ENCODE measurements at regions not wholly inside any gene's neighbourhood (a gene's known extent, or its start where the extent isn't known, plus 50 kb on each side); places are given as distances from the start of the nearest gene placed in this dataset.

DNA sequence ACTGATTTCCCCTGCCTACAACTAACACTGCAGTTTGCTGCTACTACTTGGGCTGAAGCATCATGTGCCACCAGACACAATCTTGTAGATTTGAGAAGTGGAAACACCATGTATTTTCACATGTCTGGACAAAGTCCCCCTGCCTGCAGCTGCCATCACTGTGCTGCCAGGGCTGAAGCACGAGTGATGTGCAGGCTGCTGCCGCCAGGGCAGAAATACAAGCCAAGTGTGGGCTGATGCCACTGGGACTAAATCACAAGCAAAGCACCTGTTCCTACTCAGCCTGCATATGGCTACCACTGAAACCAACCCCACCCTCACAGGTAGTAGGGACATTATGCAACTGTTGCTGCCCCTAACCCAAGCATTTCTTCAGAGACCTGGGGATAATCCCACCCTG lies 179.5 kb upstream of the SLC35G4 start:
- Histone ChIP-seq H4K20me1 (ENCODE audit: insufficient read depth) (no peaks in the 10 kb centered on the region), H3K4me2 (ENCODE audit: low read length) (no peak overlapping the region), H3K9me2 (ENCODE audit: insufficient read depth) (no peaks in the 10 kb centered on the region), H3K27ac (ENCODE audit: low read depth, low read length) (no peak overlapping the region), H2AFZ (ENCODE audit: low read depth, low read length, poor library complexity, severe bottlenecking) (no peak overlapping the region), H3K79me2 (ENCODE audit: insufficient read depth, low read length) (no peaks in the 10 kb centered on the region), H3K4me3 (replicated peaks in 1 of 2; ENCODE audit: low read depth in 1 of 2, low read length in 2 of 2) (no peak overlapping the region), H3K4me1 (ENCODE audit: control insufficient read depth in 1 of 2, insufficient read depth in 2 of 2, low read length in 2 of 2) (no peaks in the 10 kb centered on the region), H3K36me3 (ENCODE audit: control insufficient read depth in 1 of 2, insufficient read depth in 2 of 2, low read length in 2 of 2) (no peaks in the 10 kb centered on the region), H3K9me3 (ENCODE audit: control insufficient read depth in 1 of 2, insufficient read depth in 1 of 2, low read depth in 1 of 2, low read length in 2 of 2) (no peaks in the 10 kb centered on the region), H3K9ac (ENCODE audit: low read length) (no peak overlapping the region), H3K27me3 (ENCODE audit: insufficient read depth, low read length) (0 out of 2 replicates have a peak, but pooled peaks cover 3% of the 10 kb centered on the region)
- DNase-seq (ENCODE audit: low read depth, low spot score) (no peak), ATAC-seq (no peak)
- ChIA-PET RAD21 (ENCODE audit: low non-redundant PET in 1 of 2, low total read pairs in 2 of 2, uncharacterized antibody in 2 of 2, unreplicated experiment in 2 of 2) (no interaction called here), POLR2A (no interaction called here), CTCF (no interaction called here)
- intact Hi-C loops (cut with micrococcal nuclease): loop anchor here (10.0 kb wide), 1 partner anchor 65 kb away; no protein-coding TSS in a partner anchor
- BruUV-seq (replicated peaks): no TSS peak
- TF ChIP-seq REST (IDR thresholded peaks at IDR 0.05; ENCODE audit: low read depth): no peak

- H3K9ac ChIP-seq (ENCODE audit: low read length): no peak overlapping the region
- POLR2A ChIA-PET: no interaction called here
- no peaks in the 10 kb centered on the region for H3K79me2 ChIP-seq (ENCODE audit: insufficient read depth, low read length)
- no peaks in the 10 kb centered on the region for H3K9me3 ChIP-seq (ENCODE audit: control insufficient read depth in 1 of 2, insufficient read depth in 1 of 2, low read depth in 1 of 2, low read length in 2 of 2)
- H3K27me3 ChIP-seq (ENCODE audit: insufficient read depth, low read length): no peaks in the 10 kb centered on the region
- DNase-seq (ENCODE audit: low read depth, low spot score): no peak
- CTCF ChIA-PET: no interaction called here
- H4K20me1 ChIP-seq (ENCODE audit: insufficient read depth): no peaks in the 10 kb centered on the region
- no TSS peak for BruUV-seq (replicated peaks)
- RAD21 ChIA-PET (ENCODE audit: low non-redundant PET in 1 of 2, low total read pairs in 2 of 2, uncharacterized antibody in 2 of 2, unreplicated experiment in 2 of 2): no interaction called here
- no peak overlapping the region for H3K4me2 ChIP-seq (ENCODE audit: low read length)
- H3K9me2 ChIP-seq (ENCODE audit: insufficient read depth): no peaks in the 10 kb centered on the region
- no peak overlapping the region for H3K4me3 ChIP-seq (replicated peaks in 1 of 2; ENCODE audit: low read depth in 1 of 2, low read length in 2 of 2)
- H2AFZ ChIP-seq (ENCODE audit: low read depth, low read length, poor library complexity, severe bottlenecking): no peak overlapping the region
- H3K27ac ChIP-seq (ENCODE audit: low read depth, low read length): no peak overlapping the region
- intact Hi-C loops (cut with micrococcal nuclease): loop anchor here (10.0 kb wide), 1 partner anchor 60 kb away; no protein-coding TSS in a partner anchor
- no peaks in the 10 kb centered on the region for H3K36me3 ChIP-seq (ENCODE audit: control insufficient read depth in 1 of 2, insufficient read depth in 2 of 2, low read length in 2 of 2)
- no peak for ATAC-seq
- no peaks in the 10 kb centered on the region for H3K4me1 ChIP-seq (ENCODE audit: control insufficient read depth in 1 of 2, insufficient read depth in 2 of 2, low read length in 2 of 2)
- TF ChIP-seq RAD21 (IDR thresholded peaks at IDR 0.05; ENCODE audit: low read depth) (no peak), SRF (IDR thresholded peaks at IDR 0.05; ENCODE audit: low read depth) (no peak), CEBPB (IDR thresholded peaks at IDR 0.05; ENCODE audit: low read depth) (no peak), EZH2 (IDR thresholded peaks at IDR 0.05) (no peak), FOSL1 (IDR thresholded peaks at IDR 0.05; ENCODE audit: low read depth) (no peak), ZNF274 (IDR thresholded peaks at IDR 0.05; ENCODE audit: low read depth, low read length) (no peak), YY1 (IDR thresholded peaks at IDR 0.05; ENCODE audit: extremely low read depth, insufficient replicate concordance, low read depth, low read length) (no peak), CTCF (IDR thresholded peaks at IDR 0.05 in 2 of 3, conservative IDR thresholded peaks at IDR 0.05 in 1 of 3; ENCODE audit: borderline replicate concordance in 1 of 3, insufficient read depth in 1 of 3, low read depth in 2 of 3, low read length in 2 of 3) (no peak), EGR1 (IDR thresholded peaks at IDR 0.05; ENCODE audit: low read depth) (no peak), ELF1 (IDR thresholded peaks at IDR 0.05; ENCODE audit: borderline replicate concordance, low read depth) (no peak), CBX3 (IDR thresholded peaks at IDR 0.05; ENCODE audit: low read depth) (no peak), TCF7L2 (IDR thresholded peaks at IDR 0.05; ENCODE audit: borderline replicate concordance, extremely low read depth, insufficient read depth, insufficient read length) (no peak), POLR2A (IDR thresholded peaks at IDR 0.05; ENCODE audit: borderline replicate concordance, extremely low read depth, insufficient read depth, insufficient read length) (no peak), POLR2AphosphoS5 (IDR thresholded peaks at IDR 0.05; ENCODE audit: low read depth, low read length) (no peak), EZH2phosphoT487 (IDR thresholded peaks at IDR 0.05; ENCODE audit: borderline replicate concordance) (no peak), SP1 (IDR thresholded peaks at IDR 0.05; ENCODE audit: low read depth) (no peak)
- TF ChIP-seq, protein P1, sequence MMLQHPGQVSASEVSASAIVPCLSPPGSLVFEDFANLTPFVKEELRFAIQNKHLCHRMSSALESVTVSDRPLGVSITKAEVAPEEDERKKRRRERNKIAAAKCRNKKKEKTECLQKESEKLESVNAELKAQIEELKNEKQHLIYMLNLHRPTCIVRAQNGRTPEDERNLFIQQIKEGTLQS (IDR thresholded peaks at IDR 0.05): no peak
These were observed 184.2 kb upstream of the SLC35G4 start for GRCh38 chr18:11425211-11425610.

Data from HCT116 (cell line).